ENCODE measurements at regions not wholly inside any gene's neighbourhood (a gene's known extent, or its start where the extent isn't known, plus 50 kb on each side); places are given as distances from the start of the nearest gene placed in this dataset.

GRCh38 chr20:39822667-39823066 lies 860.5 kb downstream of the DHX35 start:
- no peaks in the 10 kb centered on the region for H3K4me1 ChIP-seq
- no peak overlapping the region for H3K4me3 ChIP-seq
- no peak for DNase-seq
- H3K27me3 ChIP-seq: no peaks in the 10 kb centered on the region
- H3K9me3 ChIP-seq: no peaks in the 10 kb centered on the region
- TF ChIP-seq POLR2AphosphoS5 (IDR thresholded peaks at IDR 0.05): no peak
- no peak for TF ChIP-seq POLR2A (IDR thresholded peaks at IDR 0.05)
- TF ChIP-seq EP300 (IDR thresholded peaks at IDR 0.05): no peak
- TF ChIP-seq, protein P1, sequence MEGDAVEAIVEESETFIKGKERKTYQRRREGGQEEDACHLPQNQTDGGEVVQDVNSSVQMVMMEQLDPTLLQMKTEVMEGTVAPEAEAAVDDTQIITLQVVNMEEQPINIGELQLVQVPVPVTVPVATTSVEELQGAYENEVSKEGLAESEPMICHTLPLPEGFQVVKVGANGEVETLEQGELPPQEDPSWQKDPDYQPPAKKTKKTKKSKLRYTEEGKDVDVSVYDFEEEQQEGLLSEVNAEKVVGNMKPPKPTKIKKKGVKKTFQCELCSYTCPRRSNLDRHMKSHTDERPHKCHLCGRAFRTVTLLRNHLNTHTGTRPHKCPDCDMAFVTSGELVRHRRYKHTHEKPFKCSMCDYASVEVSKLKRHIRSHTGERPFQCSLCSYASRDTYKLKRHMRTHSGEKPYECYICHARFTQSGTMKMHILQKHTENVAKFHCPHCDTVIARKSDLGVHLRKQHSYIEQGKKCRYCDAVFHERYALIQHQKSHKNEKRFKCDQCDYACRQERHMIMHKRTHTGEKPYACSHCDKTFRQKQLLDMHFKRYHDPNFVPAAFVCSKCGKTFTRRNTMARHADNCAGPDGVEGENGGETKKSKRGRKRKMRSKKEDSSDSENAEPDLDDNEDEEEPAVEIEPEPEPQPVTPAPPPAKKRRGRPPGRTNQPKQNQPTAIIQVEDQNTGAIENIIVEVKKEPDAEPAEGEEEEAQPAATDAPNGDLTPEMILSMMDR (IDR thresholded peaks at IDR 0.05): no peak
- H3K36me3 ChIP-seq: no peaks in the 10 kb centered on the region
- intact Hi-C loops (cut with DNase I; ENCODE audit: low total_unique reads): no loop called here
- no peak overlapping the region for H3K27ac ChIP-seq
- WGBS, 5 donors: 54 to 68% (median 62%) methylated on average over 3 of the region's 3 CpGs

DNA sequence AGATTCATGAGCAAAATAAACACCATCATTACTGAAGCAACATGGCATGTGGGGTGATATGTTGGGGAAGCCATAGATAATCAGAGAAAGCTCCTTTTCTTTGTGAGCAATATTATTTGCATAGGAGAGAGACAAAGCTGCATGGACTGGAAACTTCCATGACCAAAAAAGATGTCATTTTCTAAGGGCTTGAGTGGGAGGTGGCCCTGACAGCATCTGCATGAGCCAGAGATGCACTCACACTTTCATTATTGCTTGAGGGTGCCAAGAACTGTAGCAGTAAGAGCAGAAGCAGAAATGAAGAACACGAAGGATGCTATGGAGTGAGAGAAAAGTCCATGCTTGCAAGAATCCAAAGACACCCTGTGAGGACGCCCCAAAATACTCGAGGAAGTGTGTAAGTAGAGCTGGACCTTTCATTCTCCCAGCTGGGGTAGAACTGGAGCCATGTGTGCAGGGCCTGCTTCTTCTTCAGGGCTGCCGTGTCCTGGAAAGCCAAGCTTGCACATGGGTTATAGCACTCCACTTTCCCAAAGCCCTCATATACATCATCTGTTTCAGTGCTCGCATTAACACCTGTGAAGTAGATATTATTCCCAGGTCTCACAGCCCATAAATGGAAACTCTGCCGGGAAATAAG lies 851.2 kb downstream of the DHX35 start:
- no peaks in the 10 kb centered on the region for H3K9me3 ChIP-seq
- H3K4me3 ChIP-seq: no peak overlapping the region
- no peak for DNase-seq
- intact Hi-C loops (cut with DNase I; ENCODE audit: low total_unique reads): no loop called here
- TF ChIP-seq, protein P1 (IDR thresholded peaks at IDR 0.05): no peak
- H3K27me3 ChIP-seq: no peaks in the 10 kb centered on the region
- H3K36me3 ChIP-seq: no peaks in the 10 kb centered on the region
- 81 to 93% (median 83%) methylated on average over 6 of the region's 6 CpGs for WGBS, 5 donors
- no peaks in the 10 kb centered on the region for H3K4me1 ChIP-seq
- H3K27ac ChIP-seq: no peak overlapping the region

DNA sequence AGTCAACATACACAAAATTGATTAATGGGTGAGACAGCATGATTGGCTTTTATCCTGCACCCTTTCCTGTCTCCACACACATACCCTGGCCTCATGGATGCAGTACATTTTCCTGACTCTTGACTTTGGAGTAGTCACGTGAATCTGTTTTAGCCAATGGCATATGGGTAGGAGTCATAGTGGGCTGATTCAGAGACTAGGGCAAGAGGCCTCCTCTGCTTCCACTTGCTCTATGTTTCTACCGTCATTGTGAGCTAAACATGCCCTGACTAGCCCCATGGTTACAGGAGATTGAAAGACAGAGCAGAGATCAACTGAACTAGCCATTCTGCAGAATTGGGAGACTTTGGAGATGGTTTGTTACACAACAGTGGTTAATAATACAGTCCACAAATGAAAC lies 850.0 kb downstream of the DHX35 start:
- no peaks in the 10 kb centered on the region for H3K4me1 ChIP-seq
- TF ChIP-seq, protein P1 (IDR thresholded peaks at IDR 0.05): no peak
- no peak for TF ChIP-seq POLR2A (IDR thresholded peaks at IDR 0.05)
- TF ChIP-seq EP300 (IDR thresholded peaks at IDR 0.05): no peak
- TF ChIP-seq POLR2AphosphoS5 (IDR thresholded peaks at IDR 0.05): no peak
- no peak overlapping the region for H3K4me3 ChIP-seq
- no peaks in the 10 kb centered on the region for H3K27me3 ChIP-seq
- WGBS, 5 donors: 70 to 100% (median 81%) methylated on average over 2 of the region's 2 CpGs
- intact Hi-C loops (cut with DNase I; ENCODE audit: low total_unique reads): no loop called here
- H3K9me3 ChIP-seq: no peaks in the 10 kb centered on the region
- H3K36me3 ChIP-seq: no peaks in the 10 kb centered on the region
- H3K27ac ChIP-seq: no peak overlapping the region
- no peak for DNase-seq

GRCh38 chr20:39810309-39810708 lies 848.2 kb downstream of the DHX35 start:
- no peaks in the 10 kb centered on the region for H3K9me3 ChIP-seq
- WGBS, 5 donors: 34 to 43% (median 38%) methylated on average over 2 of the region's 2 CpGs
- H3K27me3 ChIP-seq: no peaks in the 10 kb centered on the region
- no peak overlapping the region for H3K4me3 ChIP-seq
- H3K4me1 ChIP-seq: no peaks in the 10 kb centered on the region
- intact Hi-C loops (cut with DNase I; ENCODE audit: low total_unique reads): no loop called here
- no peak for DNase-seq
- no peaks in the 10 kb centered on the region for H3K36me3 ChIP-seq
- TF ChIP-seq POLR2A (IDR thresholded peaks at IDR 0.05): no peak
- TF ChIP-seq EP300 (IDR thresholded peaks at IDR 0.05): no peak
- no peak for TF ChIP-seq POLR2AphosphoS5 (IDR thresholded peaks at IDR 0.05)
- TF ChIP-seq, protein P1 (IDR thresholded peaks at IDR 0.05): no peak
- no peak overlapping the region for H3K27ac ChIP-seq

All from stomach (tissue), 8 donors.